IMR-90 (cell line): ENCODE measurements at regions not wholly inside any gene's neighbourhood (a gene's known extent, or its start where the extent isn't known, plus 50 kb on each side); places are given as distances from the start of the nearest gene placed in this dataset.
A peak's percentile ranks its signal among the peaks of the same experiment; 100 is the strongest.

Source experiments
- ATAC-seq: fragments of 200-7000 bp; cut with Tn5 transposase; 2 replicates; pipeline ENCODE4 v1.9.1; 2020; ENCODE audit warnings: low read depth, mild to moderate bottlenecking, moderate library complexity
- BruUV-seq: library from RNA; stranded (reverse); fragments of 400-500 nt; replicated peaks from 2 replicates; lab custom pipeline; 2021; lab: Mats Ljungman, UMichigan
- CTCF ChIA-PET: fragments of 300-600 bp; formaldehyde crosslinking; extraction: SDS; loops from one replicate; lab custom pipeline; 2021; ENCODE audit warnings: antibody characterized with exemption; lab: Yijun Ruan, JAX
- POLR2A ChIA-PET: fragments of 300-600 bp; sonication (Branson Sonifier 250); formaldehyde crosslinking; loops from one replicate; lab custom pipeline; 2022; ENCODE audit warnings: antibody characterized with exemption; ENCODE audit not compliant: unreplicated experiment; lab: Charles Lee
- DNase-seq: peaks from one replicate; pipeline ENCODE4 v3.0.0; 2013
- H2AFZ ChIP-seq: replicated peaks from 2 replicates; pipeline ENCODE3; 2013; ENCODE audit warnings: low read length, mild to moderate bottlenecking; ENCODE audit not compliant: poor library complexity
- H2AK5ac ChIP-seq: 2 replicates; pipeline ENCODE4 v1.6.1; 2013; ENCODE audit warnings: low read depth, low read length, inconsistent platforms
- H2AK9ac ChIP-seq: replicated peaks from 2 replicates; pipeline ENCODE3; 2013; ENCODE audit warnings: mild to moderate bottlenecking, low read depth, low read length, moderate library complexity; ENCODE audit not compliant: poor library complexity
- H2BK120ac ChIP-seq: 2 replicates; pipeline ENCODE4 v1.6.1; 2013; ENCODE audit warnings: low read depth, low read length, inconsistent platforms
- H2BK15ac ChIP-seq: 3 replicates; pipeline ENCODE4 v1.6.1; 2013; ENCODE audit warnings: low read depth, low read length, inconsistent platforms
- H2BK20ac ChIP-seq: 2 replicates; pipeline ENCODE4 v1.6.1; 2013; ENCODE audit warnings: low read depth, mild to moderate bottlenecking, inconsistent platforms, low read length, moderate library complexity
- H2BK5ac ChIP-seq: 2 replicates; pipeline ENCODE4 v1.6.1; 2013; ENCODE audit warnings: mild to moderate bottlenecking, low read depth, low read length, inconsistent platforms; ENCODE audit not compliant: poor library complexity, severe bottlenecking
- H3K14ac ChIP-seq: replicated peaks from 2 replicates; pipeline ENCODE4 v1.6.1; 2013; ENCODE audit warnings: low read depth, low read length, inconsistent platforms
- H3K18ac ChIP-seq: 2 replicates; pipeline ENCODE4 v1.6.1; 2013; ENCODE audit warnings: low read depth, low read length, control low read depth
- H3K23ac ChIP-seq: 2 replicates; pipeline ENCODE4 v1.6.1; 2013; ENCODE audit warnings: low read depth, low read length, inconsistent platforms
- H3K27ac ChIP-seq: 2 replicates; pipeline ENCODE4 v1.5.1; 2013; ENCODE audit warnings: mild to moderate bottlenecking, control low read depth, low read length; ENCODE audit not compliant: insufficient read depth
- H3K27me3 ChIP-seq: 2 replicates; pipeline ENCODE4 v1.6.1; 2013; ENCODE audit warnings: low read length; ENCODE audit not compliant: control insufficient read depth, insufficient read depth
- H3K36me3 ChIP-seq: 2 replicates; pipeline ENCODE4 v1.6.1; 2013; ENCODE audit warnings: low read length, mixed read lengths; ENCODE audit not compliant: control insufficient read depth, insufficient read depth
- H3K4ac ChIP-seq: 2 replicates; pipeline ENCODE4 v1.6.1; 2013; ENCODE audit warnings: low read depth, low read length, inconsistent platforms
- H3K4me1 ChIP-seq: 2 replicates; pipeline ENCODE4 v1.6.1; 2013; ENCODE audit warnings: low read length, mixed read lengths; ENCODE audit not compliant: control insufficient read depth, insufficient read depth
- H3K4me2 ChIP-seq: 2 replicates; pipeline ENCODE4 v1.6.1; 2013; ENCODE audit warnings: low read depth, mild to moderate bottlenecking, control low read depth, low read length, moderate library complexity
- H3K4me3 ChIP-seq: 2 replicates; pipeline ENCODE4 v1.5.1; 2013; ENCODE audit warnings: low read depth, mild to moderate bottlenecking, control low read depth, low read length, moderate library complexity; ENCODE audit not compliant: insufficient read depth
- H3K56ac ChIP-seq: 2 replicates; pipeline ENCODE4 v1.6.1; 2013; ENCODE audit warnings: low read length, inconsistent platforms; ENCODE audit not compliant: insufficient read depth; ENCODE audit errors: extremely low read depth
- H3K79me1 ChIP-seq, 2 experiments: 2 replicates each; pipeline ENCODE4 v1.6.1; 2013; ENCODE audit warnings: low read length in 2 of 2, inconsistent platforms in 1 of 2, low read depth in 1 of 2
- H3K9ac ChIP-seq: 2 replicates; pipeline ENCODE4 v1.6.1; 2013; ENCODE audit warnings: low read depth, low read length, control low read depth
- H3K9me1 ChIP-seq: 2 replicates; pipeline ENCODE4 v1.6.1; 2013; ENCODE audit warnings: low read length, inconsistent platforms; ENCODE audit not compliant: insufficient read depth
- H3K9me3 ChIP-seq: 2 replicates; pipeline ENCODE4 v1.6.1; 2013; ENCODE audit warnings: low read length; ENCODE audit not compliant: control insufficient read depth, insufficient read depth
- H4K20me1 ChIP-seq: 2 replicates; pipeline ENCODE4 v1.6.1; 2013; ENCODE audit warnings: low read length, inconsistent platforms; ENCODE audit not compliant: insufficient read depth
- H4K5ac ChIP-seq: 2 replicates; pipeline ENCODE4 v1.6.1; 2013; ENCODE audit warnings: mild to moderate bottlenecking, low read depth, low read length, control low read depth
- H4K8ac ChIP-seq, 2 experiments: 2 replicates each; pipeline ENCODE4 v1.6.1; 2013; ENCODE audit warnings: low read depth in 2 of 2, low read length in 2 of 2, control low read depth in 1 of 2, inconsistent platforms in 1 of 2
- H4K91ac ChIP-seq: 2 replicates; pipeline ENCODE4 v1.6.1; 2013; ENCODE audit warnings: low read depth, low read length, inconsistent platforms; ENCODE audit not compliant: insufficient read depth
- BHLHE40 ChIP-seq: fragments of 150-350 bp; IDR thresholded peaks from 2 replicates; pipeline ENCODE4 v1.6.1; 2016; ENCODE audit warnings: mild to moderate bottlenecking, low read depth, low read length
- CEBPB ChIP-seq: IDR thresholded peaks from 2 replicates; pipeline ENCODE4 v1.6.1; 2012; ENCODE audit warnings: low read depth, low read length, improper control_type of control experiment
- FOS ChIP-seq: fragments of 150-350 bp; IDR thresholded peaks from 2 replicates; pipeline ENCODE4 v1.6.1; 2016; ENCODE audit warnings: low read depth, low read length
- MAFK ChIP-seq: IDR thresholded peaks from 2 replicates; pipeline ENCODE4 v1.6.1; 2012; ENCODE audit warnings: low read depth, low read length, improper control_type of control experiment
- RAD21 ChIP-seq: IDR thresholded peaks from 2 replicates; pipeline ENCODE4 v1.6.1; 2012; ENCODE audit warnings: low read length, improper control_type of control experiment
- RCOR1 ChIP-seq: IDR thresholded peaks from 2 replicates; pipeline ENCODE4 v1.6.1; 2012; ENCODE audit warnings: mild to moderate bottlenecking, low read length, improper control_type of control experiment; ENCODE audit not compliant: insufficient replicate concordance
- RFX5 ChIP-seq: IDR thresholded peaks from 2 replicates; pipeline ENCODE4 v1.8.0; 2012; ENCODE audit warnings: low read depth, mild to moderate bottlenecking, low read length, moderate library complexity
- SMC3 ChIP-seq: fragments of 150-350 bp; IDR thresholded peaks from 2 replicates; pipeline ENCODE4 v1.6.1; 2016; ENCODE audit warnings: low read depth, mild to moderate bottlenecking, antibody characterized with exemption, low read length, moderate library complexity
- WGBS, 2 experiments: methylation state at CpG; one replicate each; pipeline versions ENCODE4 v1.1.5 to v1.1.7; 2013; ENCODE audit warnings: missing lambda C conversion rate in 2 of 2; ENCODE audit not compliant: insufficient read length in 1 of 2; ENCODE audit errors: extremely low coverage in 2 of 2; 5-methylcytosine and 5-hydroxymethylcytosine counted together
- dilution Hi-C: fragments of 300-500 bp; cut with HindIII; formaldehyde crosslinking; loops from one replicate; pipeline ENCODE4 v1.14.3; 2018; ENCODE audit warnings: low sequenced_read_pairs; ENCODE audit not compliant: unreplicated experiment
- in situ Hi-C: fragments of 300-500 bp; cut with MboI; formaldehyde crosslinking; loops from 3 replicates; pipeline ENCODE4 v1.14.3; 2019; ENCODE audit warnings: low sequenced_read_pairs, inconsistent platforms, mixed read lengths
- intact Hi-C: fragments of 100-400 bp; cut with micrococcal nuclease; formaldehyde crosslinking; loops from 2 replicates; pipeline ENCODE4 v1.10.0; 2022
- TF ChIP-seq, protein P1 (sequence below): fragments of 150-350 bp; IDR thresholded peaks from 2 replicates; pipeline ENCODE4 v1.6.1; 2016; ENCODE audit warnings: low read depth, mild to moderate bottlenecking, low read length, moderate library complexity, borderline replicate concordance
- TF ChIP-seq, protein P2 (sequence below): fragments of 150-350 bp; IDR thresholded peaks from 2 replicates; pipeline ENCODE4 v1.6.1; 2017; ENCODE audit warnings: mild to moderate bottlenecking, antibody characterized with exemption, low read length, low read depth

DNA sequence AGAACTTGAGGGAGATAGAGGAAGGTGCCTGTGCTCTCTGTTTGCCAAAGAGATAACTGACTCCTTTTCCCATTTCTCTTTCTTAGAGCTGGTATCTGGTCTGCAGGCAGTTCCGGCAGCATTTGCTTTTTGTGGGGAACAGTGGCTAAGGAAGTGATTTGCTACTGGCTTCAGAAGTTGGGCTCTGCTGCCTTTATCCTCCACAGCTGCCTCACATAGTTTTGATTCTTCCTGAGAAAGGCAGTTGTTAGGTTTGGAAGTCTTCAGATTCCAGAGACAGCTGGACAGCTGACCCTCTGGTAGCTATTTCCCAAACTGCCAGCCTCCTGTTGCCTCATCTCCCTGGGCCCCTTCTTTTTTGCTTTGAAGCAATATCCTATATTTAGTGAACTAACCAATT, 62.6 kb upstream of the MACF1 start:
- Histone ChIP-seq H3K4me1 (peaks cover 27% of the 10 kb centered on the region), H3K9me3 (no peaks in the 10 kb centered on the region), H4K5ac (peak overlapping the region; percentile 70), H2AFZ (no peak overlapping the region), H3K14ac (peak overlapping the region; percentile 81), H3K4me3 (peak overlapping the region; percentile 9; the same call in 1 of the 2 replicates), H3K36me3 (no peaks in the 10 kb centered on the region), H2BK5ac (peak overlapping the region; percentile 95), H3K79me1 (peaks cover 24 to 74% of the 10 kb centered on the region in 2 experiments), H3K4ac (peak overlapping the region; percentile 90; the same call in 1 of the 2 replicates), H3K56ac (peak overlapping the region; percentile 82), H3K23ac (peak overlapping the region; percentile 91; the same call in 1 of the 2 replicates), H3K9ac (peak overlapping the region; percentile 34; the same call in 1 of the 2 replicates), H2AK5ac (peak overlapping the region; percentile 41; the same call in 1 of the 2 replicates), H2BK120ac (peak overlapping the region; percentile 89), H4K91ac (peak overlapping the region; percentile 69), H4K20me1 (peaks cover 15% of the 10 kb centered on the region), H3K9me1 (peaks cover 22% of the 10 kb centered on the region), H3K27me3 (no peaks in the 10 kb centered on the region), H4K8ac (peak overlapping the region; percentile 34 to 90; a peak in 3 of 4 replicates), H2BK20ac (peak overlapping the region; percentile 93; the same call in 1 of the 2 replicates), H2AK9ac (no peak overlapping the region), H2BK15ac (peak overlapping the region; percentile 46; the same call in 1 of the 3 replicates), H3K27ac (peak overlapping the region; percentile 96; the same call in 1 of the 2 replicates), H3K18ac (peak overlapping the region; percentile 71; the same call in 1 of the 2 replicates), H3K4me2 (peak overlapping the region; percentile 62; the same call in 1 of the 2 replicates)
- DNase-seq (peak; percentile 81), ATAC-seq (peak; percentile 83)
- ChIA-PET POLR2A (interaction anchor here (0.9 to 1.5 kb wide), 4 partner anchors 9 to 49 kb away, joined by 3 to 9 read pairs (median 4); no protein-coding TSS in a partner anchor), CTCF (interaction anchor here (0.9 to 1.8 kb wide), 3 partner anchors 25 to 117 kb away, joined by 3 to 11 read pairs (median 4); no protein-coding TSS in a partner anchor)
- dilution Hi-C loops, result no loop called here
- intact Hi-C loops, result loop anchor here (1.0 to 5.0 kb wide), 3 partner anchors 35 to 49 kb away; no protein-coding TSS in a partner anchor
- TF ChIP-seq FOS, result no peak
- TF ChIP-seq RAD21, result 0 out of 2 replicates have a peak, but pooled peaks have one; percentile 7
- TF ChIP-seq, protein P1, sequence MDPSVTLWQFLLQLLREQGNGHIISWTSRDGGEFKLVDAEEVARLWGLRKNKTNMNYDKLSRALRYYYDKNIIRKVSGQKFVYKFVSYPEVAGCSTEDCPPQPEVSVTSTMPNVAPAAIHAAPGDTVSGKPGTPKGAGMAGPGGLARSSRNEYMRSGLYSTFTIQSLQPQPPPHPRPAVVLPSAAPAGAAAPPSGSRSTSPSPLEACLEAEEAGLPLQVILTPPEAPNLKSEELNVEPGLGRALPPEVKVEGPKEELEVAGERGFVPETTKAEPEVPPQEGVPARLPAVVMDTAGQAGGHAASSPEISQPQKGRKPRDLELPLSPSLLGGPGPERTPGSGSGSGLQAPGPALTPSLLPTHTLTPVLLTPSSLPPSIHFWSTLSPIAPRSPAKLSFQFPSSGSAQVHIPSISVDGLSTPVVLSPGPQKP, result no peak
- TF ChIP-seq, protein P2, sequence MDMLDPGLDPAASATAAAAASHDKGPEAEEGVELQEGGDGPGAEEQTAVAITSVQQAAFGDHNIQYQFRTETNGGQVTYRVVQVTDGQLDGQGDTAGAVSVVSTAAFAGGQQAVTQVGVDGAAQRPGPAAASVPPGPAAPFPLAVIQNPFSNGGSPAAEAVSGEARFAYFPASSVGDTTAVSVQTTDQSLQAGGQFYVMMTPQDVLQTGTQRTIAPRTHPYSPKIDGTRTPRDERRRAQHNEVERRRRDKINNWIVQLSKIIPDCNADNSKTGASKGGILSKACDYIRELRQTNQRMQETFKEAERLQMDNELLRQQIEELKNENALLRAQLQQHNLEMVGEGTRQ, result peak; percentile 12; the same call in 1 of the 2 replicates
- no peak for TF ChIP-seq RCOR1
- TF ChIP-seq MAFK, result no peak
- TF ChIP-seq RFX5, result no peak
- TF ChIP-seq BHLHE40, result no peak
- TF ChIP-seq CEBPB, result peak; percentile 80
- no peak for TF ChIP-seq SMC3
- no CpG with 5 or more reads among the region's 1 CpG for WGBS, 2 experiments
- in situ Hi-C loops, result no loop called here
- BruUV-seq, result no TSS peak
